GM12878 (cell line): ENCODE measurements at regions not wholly inside any gene's neighbourhood (a gene's known extent, or its start where the extent isn't known, plus 50 kb on each side); places are given as distances from the start of the nearest gene placed in this dataset.

ENCODE experiments used
- ATAC-seq: fragments of 200-7000 bp; cut with Tn5 transposase; 3 replicates; pipeline ENCODE4 v1.9.1; 2020; ENCODE audit warnings: mild to moderate bottlenecking, moderate library complexity
- BruUV-seq: library from RNA; stranded (reverse); fragments of 400-500 nt; replicated peaks from 2 replicates; lab custom pipeline; 2021; lab: Mats Ljungman, UMichigan
- CTCF ChIA-PET: fragments of 300-600 bp; sonication (Branson Sonifier 250); formaldehyde crosslinking; extraction: SDS; loops from one replicate; lab custom pipeline; 2021; ENCODE audit warnings: inconsistent platforms; lab: Yijun Ruan, JAX
- POLR2A ChIA-PET: fragments of 350-600 bp; formaldehyde crosslinking; extraction: SDS; loops from one replicate; lab custom pipeline; 2021; ENCODE audit warnings: inconsistent platforms; lab: Charles Lee
- RAD21 ChIA-PET: fragments of 300-600 bp; sonication (Branson Sonifier 250); formaldehyde crosslinking; loops from one replicate; lab custom pipeline; 2023; ENCODE audit warnings: antibody characterized with exemption; ENCODE audit not compliant: unreplicated experiment; lab: Charles Lee
- SMC1A ChIA-PET: fragments of 300-600 bp; sonication (Branson Sonifier 250); formaldehyde crosslinking; loops from one replicate; lab custom pipeline; 2023; ENCODE audit not compliant: unreplicated experiment, uncharacterized antibody; lab: Charles Lee
- DNase-seq: peaks from one replicate; pipeline ENCODE4 v3.0.0-alpha.2; 2011; ENCODE audit warnings: low read depth, low spot score
- FAIRE-seq: peaks from 3 replicates; lab custom pipeline; 2011; peaks lifted over from hg19 to GRCh38; lab: Jason Lieb, UNC
- H2AFZ ChIP-seq: 2 replicates; pipeline ENCODE4 v1.6.0; 2011; ENCODE audit warnings: low read depth, low read length, control low read depth; ENCODE audit not compliant: control insufficient read depth
- H3K27ac ChIP-seq: 2 replicates; pipeline ENCODE4 v1.5.1; 2011; ENCODE audit warnings: control low read depth; ENCODE audit not compliant: control insufficient read depth, insufficient read depth
- H3K27me3 ChIP-seq, 2 experiments: replicated peaks in 1 of 2; 2 replicates each; pipeline versions ENCODE4 v1.6.0 to v1.6.1; 2011; ENCODE audit warnings: low read length in 1 of 2; ENCODE audit not compliant: control insufficient read depth in 2 of 2, insufficient read depth in 2 of 2
- H3K36me3 ChIP-seq, 2 experiments: 2 replicates each; pipeline ENCODE4 v1.5.1; 2011; ENCODE audit warnings: low read length in 1 of 2; ENCODE audit not compliant: control insufficient read depth in 2 of 2, insufficient read depth in 2 of 2
- H3K4me1 ChIP-seq: 2 replicates; pipeline ENCODE4 v1.6.1; 2011; ENCODE audit warnings: mild to moderate bottlenecking, low read length, moderate library complexity, mixed read lengths; ENCODE audit not compliant: control insufficient read depth, insufficient read depth
- H3K4me2 ChIP-seq: 2 replicates; pipeline ENCODE4 v1.6.0; 2011; ENCODE audit warnings: control low read depth; ENCODE audit not compliant: control insufficient read depth, insufficient read depth
- H3K4me3 ChIP-seq: fragments of 200-600 bp; sonication (generic); 2 replicates; pipeline ENCODE4 v1.5.1; 2016
- H3K79me2 ChIP-seq: 2 replicates; pipeline ENCODE4 v1.6.0; 2011; ENCODE audit warnings: low read length; ENCODE audit not compliant: control insufficient read depth, insufficient read depth
- H3K9ac ChIP-seq: 2 replicates; pipeline ENCODE4 v1.8.0; 2011; ENCODE audit warnings: low read length, control low read depth, mixed read lengths; ENCODE audit not compliant: control insufficient read depth, insufficient read depth
- H3K9me3 ChIP-seq: replicated peaks from 3 replicates; pipeline ENCODE4 v1.5.1; 2011; ENCODE audit warnings: mild to moderate bottlenecking, low read length; ENCODE audit not compliant: control insufficient read depth, insufficient read depth
- H4K20me1 ChIP-seq: 2 replicates; pipeline ENCODE4 v1.6.0; 2011; ENCODE audit not compliant: control insufficient read depth, insufficient read depth
- BACH1 ChIP-seq: fragments of 450-650 bp; IDR thresholded peaks from 2 replicates; pipeline ENCODE4 v1.6.1; 2017; ENCODE audit warnings: mild to moderate bottlenecking, borderline replicate concordance
- CHD1 ChIP-seq: IDR thresholded peaks from 2 replicates; pipeline ENCODE4 v1.6.1; 2012; ENCODE audit warnings: low read depth, low read length, improper control_type of control experiment
- RAD21 ChIP-seq: IDR thresholded peaks from 2 replicates; pipeline ENCODE4 v1.6.1; 2011; ENCODE audit warnings: mild to moderate bottlenecking, low read depth, low read length, moderate library complexity; ENCODE audit not compliant: insufficient read depth
- SMC3 ChIP-seq: IDR thresholded peaks from 2 replicates; pipeline ENCODE4 v1.6.1; 2011; ENCODE audit warnings: low read length, improper control_type of control experiment, borderline replicate concordance
- SUPT20H ChIP-seq: IDR thresholded peaks from 2 replicates; pipeline ENCODE4 v1.6.1; 2011; ENCODE audit warnings: low read depth, mild to moderate bottlenecking, low read length, moderate library complexity, borderline replicate concordance; ENCODE audit not compliant: control insufficient read depth
- WGBS: methylation state at CpG from one replicate; pipeline ENCODE4 v1.1.6; 2016; ENCODE audit warnings: low lambda C conversion rate; ENCODE audit not compliant: insufficient replicate concordance, insufficient coverage; ENCODE audit errors: missing lambda C conversion rate; 5-methylcytosine and 5-hydroxymethylcytosine counted together
- in situ Hi-C: fragments of 300-500 bp; cut with MboI; formaldehyde crosslinking; loops from 9 replicates; pipeline ENCODE4 v1.14.3; 2018; ENCODE audit warnings: mixed read lengths
- intact Hi-C: fragments of 100-400 bp; cut with micrococcal nuclease; formaldehyde crosslinking; loops from one replicate; pipeline ENCODE4 v1.14.2; 2022; ENCODE audit not compliant: unreplicated experiment
- TF ChIP-seq, protein P1 (sequence below), 3 experiments: IDR thresholded peaks in 2 of 3; conservative IDR thresholded peaks in 1 of 3; 2 replicates each; pipeline ENCODE4 v1.5.1; 2011; ENCODE audit warnings: low read depth in 3 of 3, low read length in 3 of 3, mild to moderate bottlenecking in 3 of 3, control low read depth in 2 of 3, moderate library complexity in 2 of 3, inconsistent platforms in 1 of 3, mixed read lengths in 1 of 3; ENCODE audit not compliant: control insufficient read depth in 2 of 3, insufficient read depth in 1 of 3; ENCODE audit errors: extremely low read depth in 1 of 3

GRCh38 chr1:13965770-13966398 is 265.9 kb downstream of the PRDM2 start:
- POLR2A ChIA-PET, result no interaction called here
- no peak overlapping the region for H3K27ac ChIP-seq
- TF ChIP-seq SMC3, result peak; percentile 41; the same call in 1 of the 2 replicates
- TF ChIP-seq SUPT20H, result no peak
- TF ChIP-seq RAD21, result peak; percentile 67
- no peak for TF ChIP-seq CHD1
- TF ChIP-seq BACH1, result no peak
- TF ChIP-seq, protein P1, sequence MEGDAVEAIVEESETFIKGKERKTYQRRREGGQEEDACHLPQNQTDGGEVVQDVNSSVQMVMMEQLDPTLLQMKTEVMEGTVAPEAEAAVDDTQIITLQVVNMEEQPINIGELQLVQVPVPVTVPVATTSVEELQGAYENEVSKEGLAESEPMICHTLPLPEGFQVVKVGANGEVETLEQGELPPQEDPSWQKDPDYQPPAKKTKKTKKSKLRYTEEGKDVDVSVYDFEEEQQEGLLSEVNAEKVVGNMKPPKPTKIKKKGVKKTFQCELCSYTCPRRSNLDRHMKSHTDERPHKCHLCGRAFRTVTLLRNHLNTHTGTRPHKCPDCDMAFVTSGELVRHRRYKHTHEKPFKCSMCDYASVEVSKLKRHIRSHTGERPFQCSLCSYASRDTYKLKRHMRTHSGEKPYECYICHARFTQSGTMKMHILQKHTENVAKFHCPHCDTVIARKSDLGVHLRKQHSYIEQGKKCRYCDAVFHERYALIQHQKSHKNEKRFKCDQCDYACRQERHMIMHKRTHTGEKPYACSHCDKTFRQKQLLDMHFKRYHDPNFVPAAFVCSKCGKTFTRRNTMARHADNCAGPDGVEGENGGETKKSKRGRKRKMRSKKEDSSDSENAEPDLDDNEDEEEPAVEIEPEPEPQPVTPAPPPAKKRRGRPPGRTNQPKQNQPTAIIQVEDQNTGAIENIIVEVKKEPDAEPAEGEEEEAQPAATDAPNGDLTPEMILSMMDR (IDR thresholded peaks at IDR 0.05 in 2 of 3, conservative IDR thresholded peaks at IDR 0.05 in 1 of 3; ENCODE audit: control insufficient read depth in 2 of 3, extremely low read depth in 1 of 3, insufficient read depth in 1 of 3, low read depth in 3 of 3, low read length in 3 of 3), result peak in 2 of 3 experiments; percentile 31 to 56; a peak in 3 of 6 replicates
- SMC1A ChIA-PET, result no interaction called here
- no peak overlapping the region for H2AFZ ChIP-seq
- no peak overlapping the region for H3K4me3 ChIP-seq
- BruUV-seq, result no TSS peak
- no peak overlapping the region for H3K4me2 ChIP-seq
- no peaks in the 10 kb centered on the region for H3K36me3 ChIP-seq
- no peaks in the 10 kb centered on the region for H4K20me1 ChIP-seq
- FAIRE-seq, result no peak
- in situ Hi-C loops, result no loop called here
- intact Hi-C loops, result loop anchor here (10.0 kb wide), 1 partner anchor 1079 kb away; no protein-coding TSS in a partner anchor
- no peak for DNase-seq
- no peak for ATAC-seq
- H3K79me2 ChIP-seq, result no peaks in the 10 kb centered on the region
- RAD21 ChIA-PET, result no interaction called here
- 25% methylated on average over 8 of the region's 8 CpGs for WGBS
- no peaks in the 10 kb centered on the region for H3K4me1 ChIP-seq
- H3K9ac ChIP-seq, result no peak overlapping the region
- no peaks in the 10 kb centered on the region; a peak in 1 of 4 replicates for H3K27me3 ChIP-seq
- H3K9me3 ChIP-seq, result peaks cover under 1% of the 10 kb centered on the region; the same call in 1 of the 3 replicates
- CTCF ChIA-PET, result interaction anchor here (1.1 to 1.4 kb wide), 2 partner anchors 37 to 1076 kb away, joined by 3 to 4 read pairs; no protein-coding TSS in a partner anchor
